GM18519 (cell line): ENCODE measurements at regions not wholly inside any gene's neighbourhood (a gene's known extent, or its start where the extent isn't known, plus 50 kb on each side); places are given as distances from the start of the nearest gene placed in this dataset.

Source experiments
- ATAC-seq: cut with Tn5 transposase; IDR thresholded peaks from one replicate; pipeline ENCODE4 v1.9.1; 2021; ENCODE audit warnings: mild to moderate bottlenecking, moderate library complexity; ENCODE audit not compliant: unreplicated experiment, low FRiP score

DNA sequence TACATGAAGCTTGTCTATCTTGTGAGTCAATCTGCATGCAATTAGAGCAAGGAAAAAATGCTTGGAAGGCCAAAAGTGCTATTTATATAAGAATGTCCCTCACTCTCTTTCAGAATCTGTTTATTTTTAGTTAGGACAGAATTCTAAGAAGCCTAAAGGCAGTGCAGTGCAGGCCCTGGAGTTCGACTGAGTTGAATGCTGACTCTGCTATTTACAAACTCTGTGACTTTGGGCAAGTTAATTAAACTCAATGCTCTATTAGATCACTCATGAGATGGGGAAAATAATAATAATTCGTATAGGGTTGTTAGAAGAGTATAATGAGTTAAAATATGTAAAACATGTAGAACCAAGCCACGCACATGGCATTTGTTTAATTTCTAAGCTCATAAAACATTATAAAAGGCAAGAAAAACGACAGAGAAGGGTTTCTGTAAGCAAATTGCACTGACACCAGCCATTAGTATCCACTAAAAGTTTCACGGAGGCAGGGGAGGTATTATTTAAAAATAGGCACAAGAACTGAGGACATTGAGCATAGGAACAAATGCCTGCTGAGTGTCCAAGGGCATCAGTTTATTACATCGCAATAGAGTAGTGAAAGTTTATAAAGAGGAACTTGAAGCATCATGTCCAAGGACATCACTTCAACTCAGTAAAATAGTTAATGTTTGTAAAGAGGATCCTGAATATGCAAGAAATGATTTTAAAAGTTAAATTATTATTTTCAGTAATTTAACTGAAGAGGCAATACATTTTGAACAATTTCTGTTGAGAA is 115.0 kb upstream of the INPP4B start:
- ATAC-seq = no peak

DNA sequence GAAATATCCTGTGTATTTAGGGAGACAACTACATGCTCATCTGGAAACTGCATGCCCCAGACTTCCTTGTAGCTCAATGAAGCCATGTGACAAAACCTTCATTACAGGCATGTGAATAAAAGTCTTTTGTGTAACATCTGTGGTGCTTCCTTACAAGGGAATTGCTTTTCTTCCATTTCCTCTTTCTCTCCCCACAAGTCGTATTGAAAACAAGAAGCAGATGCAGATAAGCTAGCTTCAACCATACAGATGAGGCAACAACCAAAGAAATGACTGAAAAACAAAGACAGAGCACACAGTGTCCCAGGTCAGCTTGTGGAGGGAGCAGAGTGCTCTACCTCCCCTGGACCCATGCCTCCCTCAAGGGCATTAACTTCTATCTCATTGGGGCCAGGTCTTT is 115.8 kb upstream of the INPP4B start:
- peak; percentile 73 for ATAC-seq

DNA sequence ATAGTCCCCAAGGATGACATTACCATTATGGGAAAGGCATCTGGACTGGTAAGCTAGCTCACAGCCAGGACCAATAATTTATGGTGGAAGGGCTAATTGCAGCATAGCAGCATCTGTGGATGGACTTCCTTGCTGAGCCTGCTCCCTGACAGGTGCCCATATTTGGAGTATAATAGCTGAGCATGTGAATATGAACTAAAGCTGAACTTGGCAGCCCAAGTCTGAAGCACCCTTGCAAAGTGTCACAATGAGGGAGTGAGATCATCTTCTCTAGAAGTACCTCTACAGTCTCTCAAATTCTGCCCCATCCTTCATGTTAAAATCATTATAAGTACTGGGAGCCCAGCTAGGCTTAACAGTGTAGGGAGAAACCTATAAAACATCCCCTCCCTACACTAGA is 128.2 kb upstream of the INPP4B start:
- ATAC-seq = no peak

DNA sequence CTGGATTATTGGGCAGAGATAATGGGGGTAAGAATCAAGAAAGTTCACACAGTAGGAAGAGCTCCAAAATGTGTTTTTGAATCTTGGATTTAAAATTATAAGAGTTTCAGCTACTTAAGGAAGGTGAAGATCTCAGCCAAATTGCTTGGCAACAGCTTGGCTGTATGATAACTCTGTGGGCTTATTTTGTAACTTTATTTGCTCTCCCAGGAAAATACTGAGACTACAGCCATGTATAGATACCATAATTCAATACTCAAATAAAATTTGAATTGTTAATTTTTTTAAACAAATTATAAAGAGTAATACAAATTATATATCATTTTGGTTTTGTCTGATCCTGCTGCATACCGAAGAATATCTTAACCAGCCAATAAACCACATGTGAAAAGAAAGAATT is 129.5 kb upstream of the INPP4B start:
- ATAC-seq = no peak

DNA sequence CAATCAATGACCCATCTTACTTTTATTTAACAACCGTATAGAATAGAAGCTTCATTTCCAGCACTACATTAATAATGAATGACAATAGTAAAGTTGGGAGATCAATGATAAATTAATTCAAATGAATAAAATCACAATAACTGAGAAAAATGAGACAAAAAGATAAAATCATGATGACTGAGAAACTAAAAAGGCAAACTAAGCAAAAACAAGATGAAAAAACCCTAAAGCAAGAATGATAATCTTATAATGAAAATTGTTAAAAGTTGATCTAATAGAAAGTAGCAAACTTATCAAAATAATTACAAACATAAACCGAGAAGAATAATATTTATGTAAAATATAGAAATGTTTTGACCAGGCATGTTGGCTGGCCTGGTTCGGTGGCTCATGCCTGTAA is 130.4 kb upstream of the INPP4B start:
- ATAC-seq = no peak

DNA sequence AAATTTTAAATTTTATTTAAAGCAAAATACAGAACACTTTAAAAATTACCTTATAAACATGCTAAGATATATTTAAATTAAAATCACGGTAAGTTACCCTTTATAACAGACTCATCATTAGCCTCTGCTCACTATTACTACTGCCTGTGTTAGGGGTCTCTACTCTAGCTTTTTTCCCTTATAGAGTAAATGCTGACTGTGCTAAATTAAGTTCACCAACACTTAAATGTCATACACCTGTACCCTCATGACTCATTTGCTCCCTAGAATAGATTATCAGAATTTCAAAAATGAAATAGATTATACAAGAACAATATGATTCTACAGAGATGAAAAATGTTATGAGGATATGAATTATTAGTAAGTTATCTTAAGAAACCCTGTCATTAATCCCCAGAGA is 131.1 kb upstream of the INPP4B start:
- ATAC-seq = no peak

DNA sequence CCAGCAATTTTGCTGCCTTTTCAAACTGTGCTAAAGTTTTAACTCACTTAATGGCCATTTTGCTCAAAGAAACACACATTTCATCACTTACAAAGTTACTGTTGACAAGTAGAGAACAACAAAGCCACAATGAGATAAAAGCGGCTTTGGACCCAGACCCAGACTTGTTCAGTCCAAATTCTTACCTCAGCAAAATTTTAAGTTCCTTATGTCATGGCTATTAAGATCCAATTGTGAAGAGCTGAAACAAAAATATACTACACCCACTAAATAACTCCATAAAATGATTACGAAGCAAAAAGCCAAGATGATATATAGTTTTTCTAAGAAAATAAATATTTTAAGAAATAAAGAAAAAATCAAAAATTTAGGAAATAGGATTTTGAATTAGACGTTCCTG is 137.0 kb upstream of the INPP4B start:
- ATAC-seq = no peak

DNA sequence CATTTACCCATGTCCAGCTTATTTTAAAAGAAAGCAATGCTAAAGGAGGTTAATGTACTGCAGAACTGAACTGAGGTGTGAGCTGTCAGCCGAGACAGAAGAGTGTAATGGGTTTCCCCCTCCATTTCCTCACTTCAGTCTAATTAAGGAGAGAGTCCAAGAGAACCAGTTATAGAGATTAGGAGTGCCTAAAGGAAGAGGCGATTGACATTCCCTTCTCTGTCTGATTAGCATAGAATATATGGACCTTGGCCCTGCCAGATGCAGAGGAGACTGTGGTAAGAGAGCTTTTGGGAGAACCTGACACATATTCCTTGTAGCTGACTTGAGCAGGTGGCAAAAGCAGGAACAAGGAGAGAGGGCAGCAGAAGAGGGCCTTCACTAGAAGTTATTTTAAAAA is 137.5 kb upstream of the INPP4B start:
- ATAC-seq = no peak

DNA sequence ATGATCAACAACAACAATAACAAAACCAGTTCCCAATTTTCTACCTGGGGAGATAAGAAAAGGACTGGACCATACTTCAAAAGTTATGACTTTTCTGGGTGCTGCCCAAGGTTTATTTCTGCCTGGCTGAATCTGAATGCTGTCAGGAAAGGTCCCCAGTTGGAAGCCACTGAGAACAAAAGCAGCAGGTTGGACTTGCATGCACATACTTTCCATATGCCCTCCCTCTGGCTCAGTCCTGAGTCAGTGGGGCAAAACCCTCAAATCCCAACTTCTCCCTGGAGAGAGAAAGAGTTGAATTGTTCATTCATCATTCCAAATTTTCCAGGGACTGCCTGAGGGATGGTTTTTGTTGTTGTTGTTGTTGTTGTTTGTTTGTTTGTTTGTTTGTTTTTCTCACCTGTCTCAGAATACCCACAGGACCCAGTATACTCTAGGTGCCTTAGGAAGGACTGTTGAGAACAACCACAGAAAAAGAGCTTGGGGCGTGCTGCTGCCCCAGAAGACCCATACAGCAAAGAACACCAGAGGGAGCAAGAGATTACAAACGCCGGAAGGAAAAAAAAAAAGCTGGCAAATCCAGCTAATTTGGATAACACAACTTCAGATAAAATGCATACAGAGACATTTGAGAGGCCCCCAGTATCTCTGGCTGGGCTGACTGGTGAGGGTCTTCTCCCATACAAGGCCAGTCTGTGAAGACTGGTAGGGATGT is 138.9 kb upstream of the INPP4B start:
- no peak for ATAC-seq

DNA sequence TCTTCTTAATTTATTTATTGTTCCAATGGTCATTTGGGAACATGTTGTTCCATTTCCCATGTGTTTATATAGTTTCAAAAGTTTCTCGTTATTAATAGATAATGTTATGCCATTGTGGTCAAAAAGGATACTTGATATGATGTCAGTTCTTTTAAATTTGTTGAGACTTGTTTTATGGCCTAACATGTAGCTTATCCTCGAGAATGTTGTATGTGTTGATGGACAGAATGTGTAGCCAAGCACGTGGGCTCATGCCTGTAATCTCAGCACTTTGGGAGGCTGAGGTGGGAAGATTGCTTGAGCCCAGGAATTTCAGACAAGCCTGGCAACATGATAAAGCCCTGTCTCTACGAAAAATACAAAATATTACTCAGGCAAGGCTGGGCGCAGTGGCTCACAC is 168.5 kb upstream of the USP38 start:
- ATAC-seq = no peak

DNA sequence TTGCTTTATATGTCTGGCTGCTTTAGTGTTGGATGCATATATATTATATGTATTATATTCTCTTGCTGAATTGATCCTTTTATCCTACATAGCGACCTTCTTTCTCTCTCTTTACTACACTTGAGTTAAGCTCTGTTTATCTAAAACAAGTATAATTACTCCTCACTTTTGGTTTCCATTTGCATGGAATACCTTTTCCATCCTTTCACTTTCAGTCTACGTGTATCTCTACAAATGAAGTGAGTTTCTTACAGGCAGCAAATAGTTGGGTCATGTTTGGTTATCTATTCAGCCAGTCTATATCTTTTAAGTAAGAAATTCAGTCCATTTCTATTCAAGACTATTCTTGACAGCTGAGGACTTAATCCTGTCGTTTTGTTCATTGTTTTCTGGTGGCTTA is 167.5 kb upstream of the USP38 start:
- ATAC-seq = no peak

DNA sequence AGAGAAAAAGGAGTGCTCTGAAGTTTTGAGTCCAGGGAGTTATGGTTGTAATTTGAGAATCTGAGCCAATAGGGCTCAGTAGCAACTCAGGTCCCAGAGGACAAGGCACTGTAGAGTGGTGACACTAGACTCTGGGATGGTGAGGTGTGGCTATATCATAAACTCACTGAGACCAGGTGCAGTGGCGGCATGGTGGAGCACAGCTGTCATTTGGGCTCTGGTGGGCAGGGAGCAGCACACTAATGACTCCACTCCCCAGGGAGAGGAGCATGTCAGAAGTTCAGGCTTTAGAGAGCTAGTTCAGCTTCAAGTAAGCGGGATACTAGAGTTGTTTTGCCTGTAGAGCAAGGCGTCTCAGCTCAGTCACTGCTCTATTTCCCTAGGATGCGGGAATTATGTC is 165.4 kb upstream of the USP38 start:
- ATAC-seq = no peak

DNA sequence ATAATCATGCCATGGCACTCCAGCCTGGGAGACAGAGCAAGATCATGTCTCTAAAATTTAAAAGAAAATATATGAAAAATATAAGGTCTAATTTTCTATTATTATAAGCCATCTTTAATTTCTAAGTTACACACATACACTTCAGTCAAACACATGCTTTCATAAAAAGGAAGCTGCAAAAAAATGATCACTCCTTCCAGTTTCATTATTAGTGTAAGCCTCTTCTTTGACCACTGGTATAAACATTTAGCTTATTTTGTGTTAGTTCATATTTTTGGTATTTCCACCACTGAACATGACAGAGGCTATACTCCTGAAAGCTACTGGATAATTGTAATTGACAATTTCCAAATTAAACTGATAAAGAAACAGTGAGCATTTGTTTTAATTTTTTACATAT is 163.3 kb upstream of the USP38 start:
- peak; percentile 89 for ATAC-seq

DNA sequence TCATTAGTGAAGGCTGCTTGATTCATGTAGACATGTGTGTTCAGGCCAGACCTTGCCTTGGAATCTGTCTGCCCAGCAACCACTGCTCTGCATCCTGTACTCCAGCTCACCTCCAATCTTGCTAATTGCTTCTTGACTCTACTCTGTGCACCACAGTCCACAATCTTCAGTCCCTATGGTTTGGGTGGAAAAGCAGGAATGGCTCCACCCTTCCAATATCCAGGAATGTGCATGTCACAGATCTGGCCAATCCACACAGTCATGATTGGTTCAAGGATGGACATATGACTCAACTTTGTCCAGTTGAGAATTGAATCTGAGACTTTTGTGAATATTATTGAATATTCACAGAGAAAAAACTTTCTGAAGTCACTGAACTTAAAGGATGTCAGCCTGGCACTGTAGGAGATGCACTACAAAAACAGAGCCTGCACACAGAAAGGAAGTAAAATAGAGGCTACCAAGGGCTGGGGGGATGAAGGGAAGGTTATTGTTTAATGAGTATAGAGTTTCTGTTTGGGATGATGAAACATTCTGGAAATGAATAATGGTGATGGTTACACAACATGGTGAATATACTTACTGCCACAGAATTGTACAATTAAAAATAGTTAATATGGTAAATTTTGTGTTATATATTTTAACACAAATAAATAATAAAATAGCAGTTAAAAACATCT is 161.3 kb upstream of the USP38 start:
- no peak for ATAC-seq

DNA sequence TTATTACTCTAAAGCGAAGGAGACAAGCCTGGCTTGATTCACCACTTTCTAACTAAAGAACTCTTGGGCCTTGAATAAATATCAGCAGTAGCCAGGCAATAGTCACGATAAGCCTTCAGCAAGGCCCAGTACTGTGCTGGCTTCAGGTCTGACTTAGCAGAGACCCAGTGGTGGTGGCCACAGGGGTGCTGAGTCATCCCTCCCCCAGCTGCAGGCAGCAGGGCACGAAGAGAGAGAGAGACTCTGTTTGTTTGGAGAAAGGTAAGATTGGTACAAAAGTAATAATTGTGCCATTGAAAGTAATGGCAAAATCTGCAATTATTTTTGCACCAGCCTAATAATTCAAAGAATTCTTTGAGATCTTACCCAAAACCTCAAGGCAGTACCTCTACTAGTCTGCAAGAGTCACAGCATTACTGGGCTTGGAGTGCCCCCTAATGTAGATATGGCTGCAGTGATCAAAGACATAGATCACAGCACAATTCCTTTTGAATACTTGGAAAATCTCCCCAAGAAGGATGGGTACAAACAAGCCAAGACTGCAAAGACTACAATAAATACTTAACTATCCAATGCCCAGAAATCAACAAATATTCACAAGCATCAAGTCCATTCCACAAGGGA is 159.5 kb upstream of the USP38 start:
- peak; percentile 32 for ATAC-seq

DNA sequence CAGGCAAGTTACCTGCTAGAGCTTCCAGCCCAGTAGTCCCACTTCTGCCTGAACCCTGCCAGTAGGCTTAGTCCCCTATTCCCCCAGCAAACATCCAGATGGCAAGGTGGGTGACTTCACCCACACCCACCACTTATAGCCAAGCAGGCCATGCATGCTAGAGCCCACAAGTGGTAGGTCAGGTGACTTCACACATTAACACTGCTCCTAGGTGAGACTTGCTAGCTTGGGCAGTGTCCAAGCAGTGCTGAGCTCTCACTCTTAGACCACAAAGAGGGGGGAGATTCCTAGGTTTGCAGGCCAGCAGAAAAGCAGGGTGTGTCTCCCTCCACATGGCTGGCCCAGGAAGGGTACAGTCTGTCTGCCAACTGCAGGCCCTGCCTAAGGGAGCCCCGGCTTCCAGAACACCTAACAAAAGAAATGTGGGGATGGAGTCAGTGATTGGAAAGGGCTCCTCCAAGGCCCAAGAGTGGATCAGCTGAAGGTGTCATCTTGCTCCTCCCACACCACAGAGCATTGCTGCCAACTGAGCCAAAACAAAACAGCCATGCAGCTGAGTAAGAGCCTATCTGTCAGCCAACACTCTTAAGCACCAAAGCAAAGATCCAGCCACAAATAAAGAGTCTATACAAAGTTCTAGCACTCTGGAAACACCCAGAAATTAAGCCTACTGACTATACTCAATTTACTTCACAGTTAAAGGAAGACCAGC is 158.1 kb upstream of the USP38 start:
- ATAC-seq = no peak

DNA sequence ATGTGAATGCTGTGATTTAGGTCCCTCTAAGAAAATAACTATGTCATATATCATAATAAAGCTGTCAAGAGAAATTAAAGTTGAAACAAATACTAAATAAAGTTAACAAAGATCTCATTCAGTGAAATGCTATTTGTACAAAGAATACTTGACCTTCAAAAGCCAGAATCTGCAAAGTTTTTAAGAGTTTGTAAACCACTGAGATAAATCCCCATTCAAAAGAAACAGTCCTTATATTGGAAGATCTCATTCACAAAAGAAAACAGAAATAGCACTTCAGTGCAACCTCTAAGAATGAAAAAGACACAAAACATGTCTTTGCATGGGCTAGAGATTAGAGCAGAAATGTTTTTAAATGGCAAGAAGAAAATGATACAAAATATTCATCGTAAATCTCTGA is 149.1 kb upstream of the USP38 start:
- ATAC-seq = no peak

DNA sequence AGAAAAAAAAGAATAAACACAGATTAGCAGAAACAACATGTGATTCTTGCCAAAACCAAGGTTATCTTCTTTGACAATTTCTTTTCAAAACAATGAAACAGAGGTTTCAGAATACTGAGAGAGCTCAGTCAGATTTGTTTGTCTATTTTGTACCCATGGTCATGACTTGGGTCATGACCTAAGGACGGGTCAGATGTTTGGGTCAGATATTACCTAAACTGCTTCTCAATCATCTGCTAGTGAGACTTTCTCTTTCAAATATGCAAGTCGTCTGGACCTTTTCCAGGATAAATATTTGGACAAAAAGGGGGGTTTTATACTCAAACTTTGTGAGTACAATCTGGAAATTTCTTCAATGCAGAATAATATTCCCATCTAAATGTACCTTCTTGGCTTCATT is 148.3 kb upstream of the USP38 start:
- ATAC-seq = no peak

DNA sequence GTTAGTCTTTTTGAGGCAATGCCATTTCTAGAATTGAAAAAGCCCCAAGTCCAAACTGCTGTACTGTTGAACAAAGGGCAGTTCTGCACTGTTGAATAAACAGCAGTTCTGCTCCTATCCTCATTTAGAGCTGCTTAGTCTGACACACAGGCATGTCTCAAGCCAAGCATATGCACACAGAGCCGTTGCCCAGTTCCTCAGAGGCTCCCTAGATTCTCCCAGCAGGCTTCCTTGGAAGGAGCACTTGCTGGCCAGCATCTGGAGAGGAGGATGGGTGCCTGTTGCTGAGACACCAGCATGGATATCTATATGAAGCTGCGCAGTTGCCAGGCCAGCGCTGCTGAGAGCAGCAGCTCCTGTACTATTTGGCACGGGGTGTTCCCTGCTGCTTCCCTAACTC is 138.3 kb upstream of the USP38 start:
- ATAC-seq = no peak

DNA sequence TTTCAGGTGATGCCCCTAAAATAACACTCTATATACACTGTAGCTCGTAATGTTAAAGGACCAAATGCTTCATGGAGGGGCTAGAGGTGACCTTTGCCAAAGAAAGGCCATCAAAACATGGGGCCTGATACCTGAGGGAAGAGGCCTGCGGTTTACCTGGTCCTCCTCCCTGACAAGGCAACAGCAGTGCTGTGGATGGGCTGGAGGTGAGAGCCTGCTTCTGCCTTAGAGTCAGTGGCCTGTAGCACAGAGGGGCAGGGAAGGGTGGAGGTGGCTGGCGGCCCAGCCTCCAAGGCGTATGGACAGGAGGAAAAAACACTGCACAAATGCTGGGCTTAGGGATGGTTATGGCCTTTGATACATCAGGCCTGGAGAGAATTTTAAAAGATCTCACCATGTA is 137.8 kb upstream of the USP38 start:
- no peak for ATAC-seq

DNA sequence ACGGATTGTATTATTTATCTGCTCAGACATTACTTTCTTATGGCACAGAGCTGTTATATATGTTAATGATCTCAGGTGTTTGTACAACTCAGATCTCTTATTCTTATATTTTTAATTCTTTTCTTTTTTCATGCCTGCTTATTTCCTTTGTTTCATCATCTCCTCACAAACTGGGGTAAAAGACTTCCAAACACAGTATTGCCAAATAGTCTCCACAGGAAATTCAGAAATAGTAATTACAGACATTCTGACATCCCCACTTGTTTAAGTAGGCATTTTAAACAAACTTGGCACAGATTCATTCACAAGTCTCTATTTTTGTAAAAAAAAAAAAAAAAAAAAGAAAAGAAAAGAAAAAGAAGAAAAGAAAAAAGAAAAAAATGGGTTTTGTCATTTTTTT is 129.7 kb upstream of the USP38 start:
- no peak for ATAC-seq
